ENCODE measurements at regions not wholly inside any gene's neighbourhood (a gene's known extent, or its start where the extent isn't known, plus 50 kb on each side); places are given as distances from the start of the nearest gene placed in this dataset.

- no peak overlapping the region for H3K9ac ChIP-seq (ENCODE audit: low read depth, low read length, poor library complexity, severe bottlenecking)
- no peaks in the 10 kb centered on the region for H3K4me1 ChIP-seq (ENCODE audit: insufficient read depth, low read length, poor library complexity, severe bottlenecking)
- H3K36me3 ChIP-seq (ENCODE audit: insufficient read depth, low read length) = no peaks in the 10 kb centered on the region
- H3K4me2 ChIP-seq (ENCODE audit: low read depth, low read length, poor library complexity, severe bottlenecking) = no peak overlapping the region
- TF ChIP-seq, protein P1, sequence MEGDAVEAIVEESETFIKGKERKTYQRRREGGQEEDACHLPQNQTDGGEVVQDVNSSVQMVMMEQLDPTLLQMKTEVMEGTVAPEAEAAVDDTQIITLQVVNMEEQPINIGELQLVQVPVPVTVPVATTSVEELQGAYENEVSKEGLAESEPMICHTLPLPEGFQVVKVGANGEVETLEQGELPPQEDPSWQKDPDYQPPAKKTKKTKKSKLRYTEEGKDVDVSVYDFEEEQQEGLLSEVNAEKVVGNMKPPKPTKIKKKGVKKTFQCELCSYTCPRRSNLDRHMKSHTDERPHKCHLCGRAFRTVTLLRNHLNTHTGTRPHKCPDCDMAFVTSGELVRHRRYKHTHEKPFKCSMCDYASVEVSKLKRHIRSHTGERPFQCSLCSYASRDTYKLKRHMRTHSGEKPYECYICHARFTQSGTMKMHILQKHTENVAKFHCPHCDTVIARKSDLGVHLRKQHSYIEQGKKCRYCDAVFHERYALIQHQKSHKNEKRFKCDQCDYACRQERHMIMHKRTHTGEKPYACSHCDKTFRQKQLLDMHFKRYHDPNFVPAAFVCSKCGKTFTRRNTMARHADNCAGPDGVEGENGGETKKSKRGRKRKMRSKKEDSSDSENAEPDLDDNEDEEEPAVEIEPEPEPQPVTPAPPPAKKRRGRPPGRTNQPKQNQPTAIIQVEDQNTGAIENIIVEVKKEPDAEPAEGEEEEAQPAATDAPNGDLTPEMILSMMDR (conservative IDR thresholded peaks at IDR 0.05; ENCODE audit: low read length) = no peak
- TF ChIP-seq EZH2phosphoT487 (IDR thresholded peaks at IDR 0.05; ENCODE audit: borderline replicate concordance) = no peak
- H4K20me1 ChIP-seq (ENCODE audit: insufficient read depth, low read length, poor library complexity, severe bottlenecking) = no peaks in the 10 kb centered on the region
- no peaks in the 10 kb centered on the region for H3K9me2 ChIP-seq (replicated peaks; ENCODE audit: low read depth, low read length)
- no peak overlapping the region for H3K4me3 ChIP-seq (ENCODE audit: low read length, poor library complexity, severe bottlenecking)
- H3F3A ChIP-seq (ENCODE audit: low read depth) = no peaks in the 10 kb centered on the region
- no peaks in the 10 kb centered on the region for H3K79me2 ChIP-seq (ENCODE audit: insufficient read depth, low read length)
- no peak overlapping the region for H2AFZ ChIP-seq (ENCODE audit: low read length)
- H3K27me3 ChIP-seq (ENCODE audit: insufficient read depth, low read length, poor library complexity, severe bottlenecking) = no peaks in the 10 kb centered on the region
- no peaks in the 10 kb centered on the region for H3K9me3 ChIP-seq (ENCODE audit: insufficient read depth, low read depth, low read length)
Observed at GRCh38 chr13:107716241-107716640, 499.1 kb downstream of the LIG4 start.

DNA sequence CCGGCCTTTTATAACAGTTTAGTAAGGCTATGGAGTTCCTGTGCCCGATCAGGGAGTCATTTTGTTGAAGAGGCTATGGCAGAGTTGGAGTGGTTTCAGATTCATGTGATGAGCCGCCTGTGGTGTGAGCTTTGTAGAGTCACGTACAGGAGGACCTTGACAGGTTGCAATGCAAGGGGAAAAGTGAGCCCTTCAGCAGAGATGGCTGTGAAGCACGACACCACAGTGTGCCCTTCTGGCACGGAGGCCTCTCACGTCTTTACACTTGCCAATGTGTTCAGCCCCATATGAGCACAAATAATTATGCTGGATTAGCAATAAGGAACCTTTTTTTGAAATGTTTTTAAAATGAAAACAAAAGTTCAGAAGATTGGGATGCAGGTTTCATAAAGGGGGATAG, 499.8 kb downstream of the LIG4 start:
- H3K4me2 ChIP-seq (ENCODE audit: low read depth, low read length, poor library complexity, severe bottlenecking) = no peak overlapping the region
- no peaks in the 10 kb centered on the region for H3K27me3 ChIP-seq (ENCODE audit: insufficient read depth, low read length, poor library complexity, severe bottlenecking)
- no peaks in the 10 kb centered on the region for H3K9me2 ChIP-seq (replicated peaks; ENCODE audit: low read depth, low read length)
- H4K20me1 ChIP-seq (ENCODE audit: insufficient read depth, low read length, poor library complexity, severe bottlenecking) = no peaks in the 10 kb centered on the region
- no peaks in the 10 kb centered on the region for H3K4me1 ChIP-seq (ENCODE audit: insufficient read depth, low read length, poor library complexity, severe bottlenecking)
- no peaks in the 10 kb centered on the region for H3K79me2 ChIP-seq (ENCODE audit: insufficient read depth, low read length)
- no peak for TF ChIP-seq EZH2phosphoT487 (IDR thresholded peaks at IDR 0.05; ENCODE audit: borderline replicate concordance)
- TF ChIP-seq, protein P1 (conservative IDR thresholded peaks at IDR 0.05; ENCODE audit: low read length) = no peak
- no peak overlapping the region for H3K9ac ChIP-seq (ENCODE audit: low read depth, low read length, poor library complexity, severe bottlenecking)
- no peaks in the 10 kb centered on the region for H3K36me3 ChIP-seq (ENCODE audit: insufficient read depth, low read length)
- H3K9me3 ChIP-seq (ENCODE audit: insufficient read depth, low read depth, low read length) = no peaks in the 10 kb centered on the region
- no peak overlapping the region for H2AFZ ChIP-seq (ENCODE audit: low read length)
- no peaks in the 10 kb centered on the region for H3F3A ChIP-seq (ENCODE audit: low read depth)
- H3K4me3 ChIP-seq (ENCODE audit: low read length, poor library complexity, severe bottlenecking) = no peak overlapping the region

DNA sequence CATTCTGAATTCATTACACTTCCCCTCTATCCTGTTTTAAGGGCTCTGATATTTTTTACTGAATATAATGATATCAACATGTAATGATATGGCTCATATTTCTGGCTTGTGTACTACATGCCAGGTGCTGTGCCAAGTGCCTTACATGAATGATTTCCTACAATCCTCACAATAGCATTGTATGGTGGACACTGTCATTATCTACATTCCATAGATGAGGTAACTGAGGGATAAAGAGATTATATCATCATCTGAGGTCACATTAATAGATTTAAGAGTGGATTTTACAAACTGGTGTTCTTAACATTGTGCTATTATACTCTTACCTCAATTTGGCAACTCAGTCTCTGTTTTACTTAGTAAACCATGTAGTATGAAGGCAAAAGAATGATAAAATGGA, 502.0 kb downstream of the LIG4 start:
- Histone ChIP-seq H3K36me3 (ENCODE audit: insufficient read depth, low read length) (no peaks in the 10 kb centered on the region), H3K27me3 (ENCODE audit: insufficient read depth, low read length, poor library complexity, severe bottlenecking) (no peaks in the 10 kb centered on the region), H3K4me2 (ENCODE audit: low read depth, low read length, poor library complexity, severe bottlenecking) (no peak overlapping the region), H3K4me3 (ENCODE audit: low read length, poor library complexity, severe bottlenecking) (no peak overlapping the region), H3K9me3 (ENCODE audit: insufficient read depth, low read depth, low read length) (no peaks in the 10 kb centered on the region), H3K9me2 (replicated peaks; ENCODE audit: low read depth, low read length) (no peaks in the 10 kb centered on the region), H3K9ac (ENCODE audit: low read depth, low read length, poor library complexity, severe bottlenecking) (no peak overlapping the region), H3K4me1 (ENCODE audit: insufficient read depth, low read length, poor library complexity, severe bottlenecking) (no peaks in the 10 kb centered on the region), H4K20me1 (ENCODE audit: insufficient read depth, low read length, poor library complexity, severe bottlenecking) (no peaks in the 10 kb centered on the region), H3K79me2 (ENCODE audit: insufficient read depth, low read length) (no peaks in the 10 kb centered on the region), H2AFZ (ENCODE audit: low read length) (no peak overlapping the region), H3F3A (ENCODE audit: low read depth) (no peaks in the 10 kb centered on the region)
- no peak for TF ChIP-seq EZH2phosphoT487 (IDR thresholded peaks at IDR 0.05; ENCODE audit: borderline replicate concordance)
- TF ChIP-seq, protein P1 (conservative IDR thresholded peaks at IDR 0.05; ENCODE audit: low read length) = no peak
